Chondrocyte (in vitro differentiated cells): ENCODE measurements at regions not wholly inside any gene's neighbourhood (a gene's known extent, or its start where the extent isn't known, plus 50 kb on each side); places are given as distances from the start of the nearest gene placed in this dataset.

Source experiments
- DNase-seq: peaks from one replicate; pipeline ENCODE4 v3.0.0; 2021; ENCODE audit warnings: mixed read lengths, low spot score
- H3K27ac Mint-ChIP-seq: one replicate; pipeline ENCODE4 v1.8.0; 2021; ENCODE audit warnings: mild to moderate bottlenecking, moderate library complexity, mixed read lengths; ENCODE audit not compliant: unreplicated experiment
- H3K27me3 Mint-ChIP-seq: 2 replicates; pipeline ENCODE4 v1.8.0; 2021; ENCODE audit warnings: low read depth, mixed read lengths
- H3K36me3 Mint-ChIP-seq: 2 replicates; pipeline ENCODE4 v1.8.0; 2021; ENCODE audit warnings: low read depth, mixed read lengths
- H3K4me1 Mint-ChIP-seq: 2 replicates; pipeline ENCODE4 v1.8.0; 2021; ENCODE audit warnings: low read depth, mild to moderate bottlenecking, mixed read lengths
- H3K4me3 Mint-ChIP-seq: one replicate; pipeline ENCODE4 v1.8.0; 2021; ENCODE audit warnings: mild to moderate bottlenecking, moderate library complexity, mixed read lengths; ENCODE audit not compliant: unreplicated experiment
- H3K9me3 Mint-ChIP-seq: 2 replicates; pipeline ENCODE4 v1.8.0; 2021; ENCODE audit warnings: low read depth, mixed read lengths
- CTCF ChIP-seq: fragments of 200-600 bp; sonication (generic); IDR thresholded peaks from 2 replicates; pipeline ENCODE4 v1.5.0; 2021; ENCODE audit warnings: antibody characterized with exemption, mild to moderate bottlenecking, moderate library complexity

GRCh38 chr3:144244662-144245061 is 273.0 kb downstream of the DIPK2A start:
- no peak overlapping the region for H3K27ac Mint-ChIP-seq
- DNase-seq: no peak
- no peaks in the 10 kb centered on the region for H3K27me3 Mint-ChIP-seq
- peaks cover 3% of the 10 kb centered on the region for H3K9me3 Mint-ChIP-seq
- H3K4me1 Mint-ChIP-seq: no peaks in the 10 kb centered on the region
- H3K4me3 Mint-ChIP-seq: no peak overlapping the region
- no peaks in the 10 kb centered on the region for H3K36me3 Mint-ChIP-seq
- TF ChIP-seq CTCF: no peak

- no peak overlapping the region for H3K4me3 Mint-ChIP-seq
- DNase-seq: no peak
- peaks cover 2% of the 10 kb centered on the region for H3K27me3 Mint-ChIP-seq
- H3K27ac Mint-ChIP-seq: no peak overlapping the region
- no peaks in the 10 kb centered on the region for H3K36me3 Mint-ChIP-seq
- TF ChIP-seq CTCF: no peak
- H3K4me1 Mint-ChIP-seq: peaks cover 10% of the 10 kb centered on the region
- peaks cover 3% of the 10 kb centered on the region for H3K9me3 Mint-ChIP-seq
Measured at GRCh38 chr3:144252896-144253295, 281.3 kb downstream of the DIPK2A start.

- Mint-ChIP-seq H3K36me3 (no peaks in the 10 kb centered on the region), H3K9me3 (peaks cover 7% of the 10 kb centered on the region)
- no peak for DNase-seq
Measured at GRCh38 chr3:144257381-144257780, 285.8 kb downstream of the DIPK2A start.

GRCh38 chr3:144259267-144259666 is 287.6 kb downstream of the DIPK2A start:
- DNase-seq: no peak
- H3K9me3 Mint-ChIP-seq: peaks cover 7% of the 10 kb centered on the region
- TF ChIP-seq CTCF: no peak
- no peak overlapping the region for H3K4me3 Mint-ChIP-seq
- H3K36me3 Mint-ChIP-seq: no peaks in the 10 kb centered on the region
- peaks cover 4% of the 10 kb centered on the region for H3K4me1 Mint-ChIP-seq
- no peak overlapping the region for H3K27ac Mint-ChIP-seq
- peaks cover 2% of the 10 kb centered on the region for H3K27me3 Mint-ChIP-seq

More at GRCh38 chr3:144257381-144257780, 285.8 kb downstream of the DIPK2A start:
- no peak overlapping the region for H3K27ac Mint-ChIP-seq
- no peak overlapping the region for H3K4me3 Mint-ChIP-seq
- peaks cover 2% of the 10 kb centered on the region for H3K27me3 Mint-ChIP-seq
- peaks cover 4% of the 10 kb centered on the region for H3K4me1 Mint-ChIP-seq
- no peak for TF ChIP-seq CTCF

- Mint-ChIP-seq H3K36me3 (no peaks in the 10 kb centered on the region), H3K27ac (no peak overlapping the region), H3K27me3 (no peaks in the 10 kb centered on the region), H3K4me1 (peaks cover 3% of the 10 kb centered on the region), H3K9me3 (peaks cover 7% of the 10 kb centered on the region), H3K4me3 (no peak overlapping the region)
- no peak for TF ChIP-seq CTCF
- DNase-seq: no peak
Measured at GRCh38 chr3:144263706-144264105, 292.1 kb downstream of the DIPK2A start.
